ENCODE measurements at regions not wholly inside any gene's neighbourhood (a gene's known extent, or its start where the extent isn't known, plus 50 kb on each side); places are given as distances from the start of the nearest gene placed in this dataset.

- no peak for DNase-seq
Observed at GRCh38 chr6:85396159-85396808, 53.6 kb upstream of the NT5E start.

GRCh38 chr6:85395746-85396145 lies 54.1 kb upstream of the NT5E start:
- no peak for DNase-seq

- no peak for DNase-seq
Observed at GRCh38 chr6:85394853-85395538, 54.9 kb upstream of the NT5E start.

GRCh38 chr6:85394199-85394598 lies 55.7 kb upstream of the NT5E start:
- DNase-seq = no peak

GRCh38 chr6:85392379-85392778 lies 57.5 kb upstream of the NT5E start:
- no peak for DNase-seq

- DNase-seq = no peak
Observed at GRCh38 chr6:85390775-85391174, 59.1 kb upstream of the NT5E start.

GRCh38 chr6:85390105-85390728 lies 59.7 kb upstream of the NT5E start:
- DNase-seq = no peak

- no peak for DNase-seq
Observed at GRCh38 chr6:85389151-85389797, 60.6 kb upstream of the NT5E start.

GRCh38 chr6:85388531-85388930 lies 61.4 kb upstream of the NT5E start:
- DNase-seq = no peak

- DNase-seq = no peak
Observed at GRCh38 chr6:85385636-85386315, 64.1 kb upstream of the NT5E start.

- DNase-seq = no peak
Observed at GRCh38 chr6:85383042-85383441, 66.8 kb upstream of the NT5E start.

GRCh38 chr6:85382541-85382940 lies 67.3 kb upstream of the NT5E start:
- DNase-seq = no peak

- no peak for DNase-seq
Observed at GRCh38 chr6:85372915-85373270, 77.0 kb upstream of the NT5E start.

- no peak for DNase-seq
Observed at GRCh38 chr6:85372188-85372914, 77.5 kb upstream of the NT5E start.

GRCh38 chr6:85368631-85369030 lies 81.3 kb upstream of the NT5E start:
- DNase-seq = no peak

- no peak for DNase-seq
Observed at GRCh38 chr6:85364344-85364743, 85.5 kb upstream of the NT5E start.

- DNase-seq = no peak
Observed at GRCh38 chr6:85363870-85364269, 86.0 kb upstream of the NT5E start.

GRCh38 chr6:85362652-85363310 lies 87.1 kb upstream of the NT5E start:
- no peak for DNase-seq

- DNase-seq = no peak
Observed at GRCh38 chr6:85361643-85362014, 88.3 kb upstream of the NT5E start.

GRCh38 chr6:85360794-85361642 lies 88.9 kb upstream of the NT5E start:
- no peak for DNase-seq

GRCh38 chr6:85357651-85358050 lies 92.2 kb upstream of the NT5E start:
- no peak for DNase-seq

All from inflammatory macrophage treated with lipopolysaccharide for 4 hours (primary cell).